ENCODE measurements at regions not wholly inside any gene's neighbourhood (a gene's known extent, or its start where the extent isn't known, plus 50 kb on each side); places are given as distances from the start of the nearest gene placed in this dataset.

- TF ChIP-seq CTCF (IDR thresholded peaks at IDR 0.05 in 4 of 5, conservative IDR thresholded peaks at IDR 0.05 in 1 of 5) (no peak), POLR2A (IDR thresholded peaks at IDR 0.05) (no peak)
These were observed 271.6 kb upstream of the MAP3K1 start for GRCh38 chr5:56543441-56544388.

Data from gastrocnemius medialis (tissue), 4 donors.